Breast epithelium (tissue), 3 donors: ENCODE measurements at regions not wholly inside any gene's neighbourhood (a gene's known extent, or its start where the extent isn't known, plus 50 kb on each side); places are given as distances from the start of the nearest gene placed in this dataset.

Experiments used
- CTCF ChIP-seq, 3 donors: fragments of 450-650 bp; IDR thresholded peaks; one replicate each; pipeline ENCODE4 v1.5.1; 2016 to 2017; ENCODE audit warnings: antibody characterized with exemption in 3 of 3, mild to moderate bottlenecking in 3 of 3, moderate library complexity in 3 of 3
- POLR2A ChIP-seq: fragments of 450-650 bp; IDR thresholded peaks from one replicate; pipeline ENCODE4 v1.6.1; 2016; ENCODE audit warnings: antibody characterized with exemption, mild to moderate bottlenecking, moderate library complexity

- TF ChIP-seq CTCF (IDR thresholded peaks at IDR 0.05) (no peak), POLR2A (no peak)
These were observed 749.1 kb downstream of the SQOR start for GRCh38 chr15:46383978-46384377.
